A673 (cell line): ENCODE measurements at regions not wholly inside any gene's neighbourhood (a gene's known extent, or its start where the extent isn't known, plus 50 kb on each side); places are given as distances from the start of the nearest gene placed in this dataset.
A peak's percentile ranks its signal among the peaks of the same experiment; 100 is the strongest.

Experiments
- BruUV-seq: library from RNA; stranded (reverse); fragments of 400-500 nt; replicated peaks from 2 replicates; lab custom pipeline; 2021; lab: Mats Ljungman, UMichigan
- CTCF ChIA-PET: fragments of 300-600 bp; sonication (Branson Sonifier 250); formaldehyde crosslinking; loops from one replicate; lab custom pipeline; 2022; ENCODE audit warnings: antibody characterized with exemption; lab: Charles Lee
- POLR2A ChIA-PET: fragments of 300-600 bp; sonication (Branson Sonifier 250); formaldehyde crosslinking; loops from one replicate; lab custom pipeline; 2022; ENCODE audit warnings: antibody characterized with exemption; ENCODE audit not compliant: low non-redundant PET; lab: Charles Lee
- DNase-seq: peaks from one replicate; pipeline ENCODE4 v3.0.0-alpha.2; 2015; ENCODE audit warnings: low spot score
- H3K27ac ChIP-seq: fragments of 200-600 bp; sonication (generic); 2 replicates; pipeline ENCODE4 v1.5.1; 2016; ENCODE audit warnings: mixed run types, low read depth, mild to moderate bottlenecking, mixed read lengths, antibody characterized with exemption, low read length; ENCODE audit not compliant: poor library complexity, severe bottlenecking
- H3K27me3 ChIP-seq: fragments of 200-600 bp; sonication (generic); replicated peaks from 2 replicates; pipeline ENCODE4 v1.6.1; 2017; ENCODE audit warnings: mixed run types, low read depth, mild to moderate bottlenecking, mixed read lengths, antibody characterized with exemption, low read length; ENCODE audit not compliant: insufficient read depth, poor library complexity
- H3K36me3 ChIP-seq: fragments of 200-600 bp; sonication (generic); 2 replicates; pipeline ENCODE4 v1.6.1; 2016; ENCODE audit warnings: mixed run types, mild to moderate bottlenecking, mixed read lengths, antibody characterized with exemption, low read length; ENCODE audit not compliant: insufficient read depth, poor library complexity, severe bottlenecking
- H3K4me1 ChIP-seq: fragments of 200-600 bp; sonication (generic); 2 replicates; pipeline ENCODE4 v1.6.1; 2017; ENCODE audit warnings: mixed run types, mild to moderate bottlenecking, mixed read lengths, antibody characterized with exemption, low read length; ENCODE audit not compliant: insufficient read depth, poor library complexity, severe bottlenecking
- H3K4me3 ChIP-seq: fragments of 200-600 bp; sonication (generic); 2 replicates; pipeline ENCODE4 v1.5.1; 2016; ENCODE audit warnings: low read depth, mixed run types, mild to moderate bottlenecking, mixed read lengths, low read length; ENCODE audit not compliant: poor library complexity, severe bottlenecking
- H3K9me3 ChIP-seq: fragments of 200-600 bp; sonication (generic); 2 replicates; pipeline ENCODE4 v1.6.1; 2016; ENCODE audit warnings: mixed run types, low read depth, mild to moderate bottlenecking, mixed read lengths, antibody characterized with exemption, low read length; ENCODE audit not compliant: poor library complexity, severe bottlenecking
- EZH2 ChIP-seq: fragments of 200-600 bp; sonication (generic); IDR thresholded peaks from 2 replicates; pipeline ENCODE4 v1.6.1; 2017; ENCODE audit warnings: borderline replicate concordance, low read depth, mild to moderate bottlenecking, mixed read lengths, antibody characterized with exemption, low read length; ENCODE audit not compliant: poor library complexity, severe bottlenecking
- intact Hi-C: fragments of 100-400 bp; cut with micrococcal nuclease; formaldehyde crosslinking; loops from one replicate; pipeline ENCODE4 v1.10.0; 2022; ENCODE audit not compliant: unreplicated experiment
- TF ChIP-seq, protein P1 (sequence below): fragments of 300-800, 200-600 bp; sonication (generic); conservative IDR thresholded peaks from 2 replicates; pipeline ENCODE4 v1.5.1; 2017; ENCODE audit warnings: low read depth, mild to moderate bottlenecking, antibody characterized with exemption, low read length, moderate library complexity, mixed read lengths

- POLR2A ChIA-PET: no interaction called here
- Histone ChIP-seq H3K9me3 (no peaks in the 10 kb centered on the region), H3K27me3 (no peaks in the 10 kb centered on the region), H3K27ac (no peak overlapping the region), H3K4me1 (peaks cover 10% of the 10 kb centered on the region), H3K4me3 (no peak overlapping the region), H3K36me3 (no peaks in the 10 kb centered on the region)
- DNase-seq: peak; percentile 39
- intact Hi-C loops: no loop called here
- CTCF ChIA-PET: no interaction called here
- TF ChIP-seq EZH2: no peak
- TF ChIP-seq, protein P1, sequence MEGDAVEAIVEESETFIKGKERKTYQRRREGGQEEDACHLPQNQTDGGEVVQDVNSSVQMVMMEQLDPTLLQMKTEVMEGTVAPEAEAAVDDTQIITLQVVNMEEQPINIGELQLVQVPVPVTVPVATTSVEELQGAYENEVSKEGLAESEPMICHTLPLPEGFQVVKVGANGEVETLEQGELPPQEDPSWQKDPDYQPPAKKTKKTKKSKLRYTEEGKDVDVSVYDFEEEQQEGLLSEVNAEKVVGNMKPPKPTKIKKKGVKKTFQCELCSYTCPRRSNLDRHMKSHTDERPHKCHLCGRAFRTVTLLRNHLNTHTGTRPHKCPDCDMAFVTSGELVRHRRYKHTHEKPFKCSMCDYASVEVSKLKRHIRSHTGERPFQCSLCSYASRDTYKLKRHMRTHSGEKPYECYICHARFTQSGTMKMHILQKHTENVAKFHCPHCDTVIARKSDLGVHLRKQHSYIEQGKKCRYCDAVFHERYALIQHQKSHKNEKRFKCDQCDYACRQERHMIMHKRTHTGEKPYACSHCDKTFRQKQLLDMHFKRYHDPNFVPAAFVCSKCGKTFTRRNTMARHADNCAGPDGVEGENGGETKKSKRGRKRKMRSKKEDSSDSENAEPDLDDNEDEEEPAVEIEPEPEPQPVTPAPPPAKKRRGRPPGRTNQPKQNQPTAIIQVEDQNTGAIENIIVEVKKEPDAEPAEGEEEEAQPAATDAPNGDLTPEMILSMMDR: no peak
- no TSS peak for BruUV-seq
Observed at GRCh38 chr5:87020099-87020934, 247.4 kb upstream of the RASA1 start.

- H3K4me3 ChIP-seq: no peak overlapping the region
- no peaks in the 10 kb centered on the region for H3K9me3 ChIP-seq
- peaks cover 10% of the 10 kb centered on the region for H3K4me1 ChIP-seq
- intact Hi-C loops: no loop called here
- BruUV-seq: no TSS peak
- DNase-seq: peak; percentile 14
- no peak overlapping the region for H3K27ac ChIP-seq
- no peaks in the 10 kb centered on the region for H3K36me3 ChIP-seq
- H3K27me3 ChIP-seq: no peaks in the 10 kb centered on the region
- CTCF ChIA-PET: no interaction called here
- no peak for TF ChIP-seq EZH2
- TF ChIP-seq, protein P1: no peak
- POLR2A ChIA-PET: interaction anchor here (0.6 kb wide), 2 partner anchors 40 to 275 kb away, joined by 3 to 7 read pairs; no protein-coding TSS in a partner anchor
Observed at GRCh38 chr5:87022415-87022814, 245.3 kb upstream of the RASA1 start.

GRCh38 chr5:87027570-87027969, 240.1 kb upstream of the RASA1 start:
- intact Hi-C loops: no loop called here
- no peaks in the 10 kb centered on the region for H3K36me3 ChIP-seq
- H3K9me3 ChIP-seq: no peaks in the 10 kb centered on the region
- no peaks in the 10 kb centered on the region for H3K27me3 ChIP-seq
- H3K27ac ChIP-seq: no peak overlapping the region
- no TSS peak for BruUV-seq
- CTCF ChIA-PET: no interaction called here
- TF ChIP-seq, protein P1: no peak
- TF ChIP-seq EZH2: no peak
- H3K4me3 ChIP-seq: no peak overlapping the region
- POLR2A ChIA-PET: no interaction called here
- no peak for DNase-seq
- H3K4me1 ChIP-seq: no peaks in the 10 kb centered on the region
